Left ventricle myocardium inferior (tissue), 1 donor: ENCODE measurements at regions not wholly inside any gene's neighbourhood (a gene's known extent, or its start where the extent isn't known, plus 50 kb on each side); places are given as distances from the start of the nearest gene placed in this dataset.

Source experiments
- DNase-seq: peaks from one replicate; pipeline ENCODE4 v3.0.0-alpha.2; 2020
- H3K27ac ChIP-seq: fragments of 200-600 bp; replicated peaks from 2 replicates; pipeline ENCODE4 v1.8.0; 2021
- H3K27me3 ChIP-seq: fragments of 200-600 bp; 2 replicates; pipeline ENCODE4 v1.8.0; 2021; ENCODE audit warnings: low read depth
- H3K36me3 ChIP-seq: fragments of 200-600 bp; 2 replicates; pipeline ENCODE4 v1.8.0; 2021
- H3K4me1 ChIP-seq: fragments of 200-600 bp; 2 replicates; pipeline ENCODE4 v1.8.0; 2021
- H3K4me3 ChIP-seq: fragments of 200-600 bp; 2 replicates; pipeline ENCODE4 v1.8.0; 2021; ENCODE audit warnings: mild to moderate bottlenecking, moderate library complexity
- H3K9me3 ChIP-seq: fragments of 200-600 bp; replicated peaks from 2 replicates; pipeline ENCODE4 v1.8.0; 2021
- intact Hi-C: fragments of 100-400 bp; cut with micrococcal nuclease; formaldehyde crosslinking; loops from one replicate; pipeline ENCODE4 v1.11.0; 2022
- TF ChIP-seq, protein P1 (sequence below): fragments of 200-600 bp; IDR thresholded peaks from 2 replicates; pipeline ENCODE4 v1.8.0; 2021; ENCODE audit warnings: antibody characterized with exemption, mild to moderate bottlenecking, borderline replicate concordance
- donor health status: DM: no; HTN: yes; CAD: no; lungs with severe emphysema.

DNA sequence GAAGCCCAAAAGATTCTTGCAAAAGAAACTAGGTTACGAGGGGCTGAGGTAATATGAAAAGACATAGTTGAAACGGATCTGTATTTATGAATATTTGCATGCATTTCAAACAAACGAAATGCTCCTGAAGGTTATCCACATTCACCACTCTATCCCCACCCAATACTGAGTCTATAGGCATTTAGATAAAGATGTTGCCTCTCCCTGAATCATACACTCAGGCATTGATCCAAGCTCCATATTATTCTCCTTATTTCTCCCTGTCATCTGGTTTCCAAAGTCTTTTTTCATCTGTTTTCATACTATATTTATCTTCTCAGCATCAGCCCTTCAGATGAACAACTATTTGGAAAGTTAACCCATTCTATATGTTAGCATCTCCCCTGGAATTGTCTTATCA, 492.5 kb upstream of the TGFBR2 start:
- Histone ChIP-seq H3K36me3 (no peaks in the 10 kb centered on the region), H3K4me1 (peaks cover 28% of the 10 kb centered on the region), H3K9me3 (no peaks in the 10 kb centered on the region), H3K27me3 (no peaks in the 10 kb centered on the region), H3K4me3 (no peak overlapping the region), H3K27ac (no peak overlapping the region)
- TF ChIP-seq, protein P1, sequence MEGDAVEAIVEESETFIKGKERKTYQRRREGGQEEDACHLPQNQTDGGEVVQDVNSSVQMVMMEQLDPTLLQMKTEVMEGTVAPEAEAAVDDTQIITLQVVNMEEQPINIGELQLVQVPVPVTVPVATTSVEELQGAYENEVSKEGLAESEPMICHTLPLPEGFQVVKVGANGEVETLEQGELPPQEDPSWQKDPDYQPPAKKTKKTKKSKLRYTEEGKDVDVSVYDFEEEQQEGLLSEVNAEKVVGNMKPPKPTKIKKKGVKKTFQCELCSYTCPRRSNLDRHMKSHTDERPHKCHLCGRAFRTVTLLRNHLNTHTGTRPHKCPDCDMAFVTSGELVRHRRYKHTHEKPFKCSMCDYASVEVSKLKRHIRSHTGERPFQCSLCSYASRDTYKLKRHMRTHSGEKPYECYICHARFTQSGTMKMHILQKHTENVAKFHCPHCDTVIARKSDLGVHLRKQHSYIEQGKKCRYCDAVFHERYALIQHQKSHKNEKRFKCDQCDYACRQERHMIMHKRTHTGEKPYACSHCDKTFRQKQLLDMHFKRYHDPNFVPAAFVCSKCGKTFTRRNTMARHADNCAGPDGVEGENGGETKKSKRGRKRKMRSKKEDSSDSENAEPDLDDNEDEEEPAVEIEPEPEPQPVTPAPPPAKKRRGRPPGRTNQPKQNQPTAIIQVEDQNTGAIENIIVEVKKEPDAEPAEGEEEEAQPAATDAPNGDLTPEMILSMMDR, result no peak
- intact Hi-C loops, result loop anchor here (5.0 kb wide), 1 partner anchor 83 kb away; no protein-coding TSS in a partner anchor
- DNase-seq, result no peak

DNA sequence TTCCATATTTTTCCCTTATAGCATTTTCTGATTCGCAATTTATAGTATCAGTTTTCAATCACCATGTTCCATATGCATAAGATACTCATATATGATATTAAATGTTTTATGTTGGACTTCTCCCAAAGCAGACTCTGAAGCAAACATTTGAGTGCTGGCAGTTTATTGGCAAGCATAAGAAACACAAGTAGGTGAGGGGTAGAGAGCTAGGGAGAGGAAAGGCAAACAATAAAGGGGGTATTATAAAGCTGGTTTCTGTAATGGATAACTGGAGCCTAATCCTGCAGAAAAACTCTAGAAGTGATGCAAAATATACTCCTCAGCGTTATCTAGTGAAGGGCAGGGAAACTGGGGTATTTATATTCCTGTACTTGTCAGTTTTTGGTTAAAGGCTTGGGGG, 491.5 kb upstream of the TGFBR2 start:
- peaks cover 28% of the 10 kb centered on the region for H3K4me1 ChIP-seq
- DNase-seq, result no peak
- H3K27me3 ChIP-seq, result no peaks in the 10 kb centered on the region
- H3K27ac ChIP-seq, result no peak overlapping the region
- intact Hi-C loops, result loop anchor here (5.0 kb wide), 1 partner anchor 82 kb away; no protein-coding TSS in a partner anchor
- no peaks in the 10 kb centered on the region for H3K36me3 ChIP-seq
- no peak overlapping the region for H3K4me3 ChIP-seq
- H3K9me3 ChIP-seq, result no peaks in the 10 kb centered on the region
- TF ChIP-seq, protein P1, result no peak

DNA sequence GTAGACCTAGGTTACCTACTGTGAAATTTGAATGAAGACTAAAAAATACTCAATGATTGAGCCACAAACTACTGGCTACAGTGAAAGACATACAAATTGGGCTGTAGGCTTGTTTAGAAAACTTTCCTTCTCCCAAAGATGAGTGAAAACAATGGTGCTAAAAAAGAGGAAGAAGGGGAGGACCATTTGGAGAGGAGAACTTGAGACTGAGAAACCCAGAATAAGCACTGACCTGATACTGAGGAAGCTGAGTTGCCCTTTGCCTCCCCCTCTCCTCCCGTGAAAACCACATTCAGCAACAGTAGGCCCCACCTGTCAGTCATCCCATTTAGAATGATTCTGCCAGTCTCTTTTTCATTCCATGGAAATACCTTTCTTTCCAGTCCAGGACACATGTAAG, 484.0 kb upstream of the TGFBR2 start:
- Histone ChIP-seq H3K27ac (no peak overlapping the region), H3K36me3 (no peaks in the 10 kb centered on the region), H3K4me3 (no peak overlapping the region), H3K27me3 (no peaks in the 10 kb centered on the region), H3K9me3 (peaks cover 3% of the 10 kb centered on the region), H3K4me1 (peaks cover 6% of the 10 kb centered on the region)
- TF ChIP-seq, protein P1, result no peak
- intact Hi-C loops, result no loop called here
- no peak for DNase-seq

DNA sequence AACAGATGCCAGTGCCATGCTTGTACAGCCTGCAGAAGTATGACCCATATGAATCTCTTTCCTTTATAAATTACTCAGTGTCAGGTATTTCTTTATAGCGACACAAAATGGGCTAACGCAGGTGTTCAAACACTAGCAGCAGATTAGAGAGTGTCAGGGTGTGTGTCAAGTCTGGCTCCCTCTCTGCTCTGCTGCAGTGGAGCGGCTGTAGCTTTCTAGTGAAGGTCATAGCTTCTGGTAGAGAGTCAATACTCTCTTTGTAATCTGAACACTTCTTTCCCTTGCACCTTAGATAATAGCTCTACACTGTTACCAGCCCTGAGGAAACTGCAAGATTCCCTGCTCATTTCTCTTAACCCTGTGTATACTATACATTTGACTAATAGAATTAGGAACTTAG, 483.2 kb upstream of the TGFBR2 start:
- H3K27me3 ChIP-seq, result no peaks in the 10 kb centered on the region
- intact Hi-C loops, result no loop called here
- no peaks in the 10 kb centered on the region for H3K36me3 ChIP-seq
- TF ChIP-seq, protein P1, result no peak
- H3K4me3 ChIP-seq, result no peak overlapping the region
- peaks cover 12% of the 10 kb centered on the region for H3K9me3 ChIP-seq
- no peak for DNase-seq
- H3K27ac ChIP-seq, result no peak overlapping the region
- peaks cover 6% of the 10 kb centered on the region for H3K4me1 ChIP-seq

DNA sequence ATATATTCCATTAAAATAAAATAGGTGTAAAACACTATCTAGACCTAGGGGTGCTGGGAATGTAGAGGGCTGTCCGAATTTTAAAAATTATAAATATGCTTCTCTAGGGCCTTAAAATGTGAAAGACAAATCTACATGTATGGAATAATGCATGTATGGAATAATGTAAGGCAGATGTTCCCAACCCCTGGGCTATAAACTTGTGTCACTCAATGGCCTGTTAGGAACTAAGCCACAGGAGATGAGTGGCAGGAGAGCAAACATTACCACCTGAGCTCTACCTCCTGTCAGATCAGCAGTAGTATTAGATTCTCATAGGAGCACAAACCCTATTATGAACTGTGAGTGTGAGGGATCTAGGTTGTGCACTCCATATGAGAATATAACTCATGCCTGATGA, 482.6 kb upstream of the TGFBR2 start:
- DNase-seq, result no peak
- H3K9me3 ChIP-seq, result peaks cover 12% of the 10 kb centered on the region
- no peak overlapping the region for H3K27ac ChIP-seq
- intact Hi-C loops, result no loop called here
- peaks cover 6% of the 10 kb centered on the region for H3K4me1 ChIP-seq
- TF ChIP-seq, protein P1, result no peak
- H3K36me3 ChIP-seq, result no peaks in the 10 kb centered on the region
- no peaks in the 10 kb centered on the region for H3K27me3 ChIP-seq
- H3K4me3 ChIP-seq, result no peak overlapping the region
